H1 (cell line): ENCODE measurements at regions not wholly inside any gene's neighbourhood (a gene's known extent, or its start where the extent isn't known, plus 50 kb on each side); places are given as distances from the start of the nearest gene placed in this dataset.

Experiments used
- CTCF ChIA-PET: fragments of 300-600 bp; sonication (Branson Sonifier 250); formaldehyde crosslinking; loops from one replicate; lab custom pipeline; 2021; ENCODE audit not compliant: partially characterized antibody; lab: Charles Lee
- POLR2A ChIA-PET: fragments of 300-600 bp; sonication (Branson Sonifier 250); formaldehyde crosslinking; loops from one replicate; lab custom pipeline; 2021; ENCODE audit warnings: inconsistent platforms; ENCODE audit not compliant: partially characterized antibody; lab: Charles Lee
- DNase-seq, 2 experiments: peaks; one replicate each; pipeline versions ENCODE4 v3.0.0 to v3.0.0-alpha.2; 2010 to 2022; ENCODE audit warnings: low spot score in 2 of 2, low read depth in 1 of 2, mixed read lengths in 1 of 2
- FAIRE-seq: peaks from 2 replicates; lab custom pipeline; 2011; peaks lifted over from hg19 to GRCh38; lab: Jason Lieb, UNC
- H2AFZ ChIP-seq: 2 replicates; pipeline ENCODE4 v1.8.1; 2012; ENCODE audit warnings: low read length, inconsistent platforms
- H2AK5ac ChIP-seq: 2 replicates; pipeline ENCODE4 v1.6.1; 2013; ENCODE audit warnings: low read depth, low read length
- H2BK120ac ChIP-seq: replicated peaks from 2 replicates; pipeline ENCODE3; 2013; ENCODE audit warnings: low read depth, low read length, inconsistent platforms
- H2BK12ac ChIP-seq: 2 replicates; pipeline ENCODE4 v1.6.1; 2013; ENCODE audit warnings: low read depth, low read length
- H2BK15ac ChIP-seq: 2 replicates; pipeline ENCODE4 v1.6.1; 2013; ENCODE audit warnings: low read length
- H2BK20ac ChIP-seq: 2 replicates; pipeline ENCODE4 v1.6.1; 2013; ENCODE audit warnings: low read length
- H2BK5ac ChIP-seq: 2 replicates; pipeline ENCODE4 v1.6.1; 2013; ENCODE audit warnings: low read depth, low read length
- H3K14ac ChIP-seq: 2 replicates; pipeline ENCODE4 v1.6.1; 2013; ENCODE audit warnings: inconsistent platforms; ENCODE audit not compliant: insufficient read length
- H3K18ac ChIP-seq: 2 replicates; pipeline ENCODE4 v1.6.1; 2013; ENCODE audit warnings: low read length; ENCODE audit errors: extremely low read depth
- H3K23ac ChIP-seq: 2 replicates; pipeline ENCODE4 v1.6.1; 2013; ENCODE audit warnings: inconsistent platforms; ENCODE audit not compliant: insufficient read length
- H3K23me2 ChIP-seq: 2 replicates; pipeline ENCODE4 v1.6.1; 2013; ENCODE audit warnings: low read depth, low read length
- H3K27ac ChIP-seq: 2 replicates; pipeline ENCODE4 v1.6.1; 2011; ENCODE audit warnings: low read depth, low read length, inconsistent platforms
- H3K27me3 ChIP-seq, 4 experiments: replicated peaks in 1 of 4; 1 replicate in 1 of 4; 2 replicates in 3 of 4; pipeline versions ENCODE4 v1.6.1 to v1.8.1; 2011 to 2013; ENCODE audit warnings: low read length in 3 of 4, mild to moderate bottlenecking in 3 of 4, inconsistent platforms in 2 of 4, mixed read lengths in 2 of 4, moderate library complexity in 1 of 4; ENCODE audit not compliant: control insufficient read depth in 3 of 4, insufficient read depth in 3 of 4; ENCODE audit errors: extremely low read depth in 1 of 4
- H3K36me3 ChIP-seq, 4 experiments: 2 replicates each; pipeline versions ENCODE4 v1.6.1 to v1.8.1; 2011 to 2013; ENCODE audit warnings: mild to moderate bottlenecking in 4 of 4, low read length in 3 of 4, moderate library complexity in 2 of 4, control low read depth in 1 of 4, inconsistent platforms in 1 of 4; ENCODE audit not compliant: insufficient read depth in 4 of 4, control insufficient read depth in 2 of 4
- H3K4ac ChIP-seq: replicated peaks from 2 replicates; pipeline ENCODE3; 2013; ENCODE audit warnings: low read length, low read depth, mixed read lengths, inconsistent platforms; ENCODE audit not compliant: insufficient read length
- H3K4me1 ChIP-seq, 4 experiments: replicated peaks in 1 of 4; 1 replicate in 1 of 4; 2 replicates in 3 of 4; pipeline versions ENCODE4 v1.6.1 to v1.8.1; 2011 to 2013; ENCODE audit warnings: low read length in 3 of 4, inconsistent platforms in 2 of 4, mixed read lengths in 1 of 4; ENCODE audit not compliant: insufficient read depth in 4 of 4, control insufficient read depth in 3 of 4
- H3K4me2 ChIP-seq, 2 experiments: 2 replicates each; pipeline versions ENCODE4 v1.6.1 to v1.8.1; 2011 to 2013; ENCODE audit warnings: low read depth in 2 of 2, low read length in 2 of 2, control low read depth in 1 of 2, inconsistent platforms in 1 of 2, mild to moderate bottlenecking in 1 of 2; ENCODE audit not compliant: insufficient read depth in 1 of 2
- H3K4me3 ChIP-seq, 4 experiments: fragments of 200-600, 300-600 bp in 1 of 4; sonication (generic), shearing (Covaris generic), sonication (Bioruptor Twin) in 1 of 4; 2 replicates each; pipeline versions ENCODE4 v1.5.1 to v1.8.1; 2011 to 2016; ENCODE audit warnings: low read length in 4 of 4, low read depth in 3 of 4, control low read depth in 2 of 4, inconsistent platforms in 2 of 4, mild to moderate bottlenecking in 2 of 4, mixed read lengths in 1 of 4, moderate library complexity in 1 of 4; ENCODE audit not compliant: insufficient read depth in 2 of 4; ENCODE audit errors: extremely low read depth in 1 of 4
- H3K56ac ChIP-seq: replicated peaks from 2 replicates; pipeline ENCODE3; 2013; ENCODE audit warnings: low read depth, mild to moderate bottlenecking, mixed read lengths, low read length, inconsistent platforms; ENCODE audit not compliant: insufficient read length
- H3K79me1 ChIP-seq: 2 replicates; pipeline ENCODE4 v1.6.1; 2013; ENCODE audit warnings: low read depth, low read length, control low read depth
- H3K79me2 ChIP-seq, 2 experiments: 2 replicates each; pipeline versions ENCODE4 v1.6.1 to v1.8.1; 2012 to 2013; ENCODE audit warnings: low read length in 2 of 2, mild to moderate bottlenecking in 2 of 2, inconsistent platforms in 1 of 2; ENCODE audit not compliant: insufficient read depth in 2 of 2, control insufficient read depth in 1 of 2
- H3K9ac ChIP-seq, 4 experiments: replicated peaks in 1 of 4; 1 replicate in 1 of 4; 2 replicates in 3 of 4; pipeline versions ENCODE4 v1.6.1 to v1.8.1; 2011 to 2013; ENCODE audit warnings: low read depth in 3 of 4, low read length in 3 of 4, control low read depth in 2 of 4, mild to moderate bottlenecking in 2 of 4, moderate library complexity in 2 of 4, inconsistent platforms in 1 of 4; ENCODE audit errors: extremely low read depth in 1 of 4
- H3K9me3 ChIP-seq, 2 experiments: 2 replicates each; pipeline versions ENCODE4 v1.6.1 to v1.8.1; 2012 to 2013; ENCODE audit warnings: mild to moderate bottlenecking in 2 of 2, moderate library complexity in 2 of 2, control low read depth in 1 of 2, inconsistent platforms in 1 of 2, low read depth in 1 of 2, low read length in 1 of 2, mixed read lengths in 1 of 2; ENCODE audit not compliant: insufficient read depth in 2 of 2
- H4K20me1 ChIP-seq, 2 experiments: replicated peaks in 1 of 2; 2 replicates each; pipeline versions ENCODE3 to v1.8.1; 2011 to 2013; ENCODE audit warnings: inconsistent platforms in 2 of 2, low read length in 2 of 2, mild to moderate bottlenecking in 1 of 2; ENCODE audit not compliant: insufficient read depth in 2 of 2, control insufficient read depth in 1 of 2
- H4K5ac ChIP-seq: 2 replicates; pipeline ENCODE4 v1.6.1; 2013; ENCODE audit warnings: low read length, low read depth, mixed read lengths, inconsistent platforms; ENCODE audit not compliant: insufficient read length
- H4K8ac ChIP-seq: 2 replicates; pipeline ENCODE4 v1.8.0; 2013; ENCODE audit warnings: mild to moderate bottlenecking, moderate library complexity, low read length, inconsistent platforms; ENCODE audit not compliant: insufficient read depth; ENCODE audit errors: extremely low read depth
- H4K91ac ChIP-seq: replicated peaks from 2 replicates; pipeline ENCODE3; 2013; ENCODE audit warnings: low read length, mixed read lengths, inconsistent platforms; ENCODE audit not compliant: insufficient read length
- BACH1 ChIP-seq: IDR thresholded peaks from 2 replicates; pipeline ENCODE4 v1.6.1; 2012; ENCODE audit warnings: low read length, improper control_type of control experiment
- BCL11A ChIP-seq, 2 experiments: IDR thresholded peaks; one replicate each; pipeline ENCODE4 v1.6.1; 2011; ENCODE audit warnings: low read depth in 2 of 2, low read length in 2 of 2, mild to moderate bottlenecking in 2 of 2
- CBX8 ChIP-seq: fragments of 300-800, 300-1000 bp; sonication (generic); IDR thresholded peaks from 2 replicates; pipeline ENCODE4 v1.7.1; 2016; ENCODE audit warnings: low read depth, low read length, borderline replicate concordance
- CEBPB ChIP-seq: IDR thresholded peaks from 2 replicates; pipeline ENCODE4 v1.6.1; 2012; ENCODE audit warnings: low read depth, low read length
- CREB1 ChIP-seq: IDR thresholded peaks from 2 replicates; pipeline ENCODE4 v1.6.1; 2012; ENCODE audit warnings: inconsistent platforms
- GABPA ChIP-seq: IDR thresholded peaks from 2 replicates; pipeline ENCODE4 v1.6.1; 2011; ENCODE audit warnings: mild to moderate bottlenecking, low read length, moderate library complexity, borderline replicate concordance; ENCODE audit not compliant: insufficient read depth
- JUN ChIP-seq: IDR thresholded peaks from 2 replicates; pipeline ENCODE4 v1.6.1; 2011; ENCODE audit warnings: low read depth, mild to moderate bottlenecking, improper control_type of control experiment, low read length
- MAFK ChIP-seq: IDR thresholded peaks from 2 replicates; pipeline ENCODE4 v1.6.1; 2012; ENCODE audit warnings: low read depth, mild to moderate bottlenecking, improper control_type of control experiment, low read length
- NANOG ChIP-seq: IDR thresholded peaks from 2 replicates; pipeline ENCODE4 v1.6.1; 2011; ENCODE audit warnings: low read length, low read depth, mild to moderate bottlenecking, inconsistent platforms; ENCODE audit not compliant: insufficient read depth, poor library complexity, severe bottlenecking
- PHF8 ChIP-seq: fragments of 200-600 bp; sonication (generic); conservative IDR thresholded peaks from 2 replicates; pipeline ENCODE4 v1.7.1; 2012; ENCODE audit warnings: low read depth, mild to moderate bottlenecking, inconsistent platforms, low read length, moderate library complexity
- RBBP5 ChIP-seq: IDR thresholded peaks from 2 replicates; pipeline ENCODE4 v1.7.1; 2012; ENCODE audit warnings: low read depth, mild to moderate bottlenecking, inconsistent platforms, low read length, moderate library complexity, borderline replicate concordance
- RNF2 ChIP-seq: fragments of 200-900, 300-1000 bp; sonication (generic); IDR thresholded peaks from 2 replicates; pipeline ENCODE4 v1.7.1; 2016; ENCODE audit warnings: borderline replicate concordance, low read depth, mild to moderate bottlenecking, antibody characterized with exemption, low read length; ENCODE audit not compliant: poor library complexity, severe bottlenecking; ENCODE audit errors: missing control alignments
- SAP30 ChIP-seq: fragments of 300-600 bp; sonication (generic); IDR thresholded peaks from 2 replicates; pipeline ENCODE4 v1.7.1; 2012; ENCODE audit warnings: low read length, moderate library complexity, mild to moderate bottlenecking, inconsistent platforms; ENCODE audit not compliant: insufficient read depth, insufficient replicate concordance
- SP4 ChIP-seq: IDR thresholded peaks from 2 replicates; pipeline ENCODE4 v1.6.1; 2012; ENCODE audit warnings: low read length, inconsistent platforms
- SRF ChIP-seq: IDR thresholded peaks from 2 replicates; pipeline ENCODE4 v1.6.1; 2011; ENCODE audit warnings: mild to moderate bottlenecking, low read depth, low read length, moderate library complexity
- TBP ChIP-seq: IDR thresholded peaks from 2 replicates; pipeline ENCODE4 v1.6.1; 2011; ENCODE audit warnings: low read depth, low read length, improper control_type of control experiment
- WGBS, 2 experiments: shearing (Covaris generic) in 1 of 2; methylation state at CpG; one replicate each; pipeline versions ENCODE4 v1.1.6 to v1.1.7; 2013 to 2015; ENCODE audit warnings: low lambda C conversion rate in 2 of 2, mixed read lengths in 2 of 2, inconsistent platforms in 1 of 2, low coverage in 1 of 2, missing lambda C conversion rate in 1 of 2; ENCODE audit not compliant: insufficient replicate concordance in 2 of 2, insufficient coverage in 1 of 2, insufficient read length in 1 of 2; ENCODE audit errors: extremely low coverage in 1 of 2, missing lambda C conversion rate in 1 of 2; 5-methylcytosine and 5-hydroxymethylcytosine counted together

DNA sequence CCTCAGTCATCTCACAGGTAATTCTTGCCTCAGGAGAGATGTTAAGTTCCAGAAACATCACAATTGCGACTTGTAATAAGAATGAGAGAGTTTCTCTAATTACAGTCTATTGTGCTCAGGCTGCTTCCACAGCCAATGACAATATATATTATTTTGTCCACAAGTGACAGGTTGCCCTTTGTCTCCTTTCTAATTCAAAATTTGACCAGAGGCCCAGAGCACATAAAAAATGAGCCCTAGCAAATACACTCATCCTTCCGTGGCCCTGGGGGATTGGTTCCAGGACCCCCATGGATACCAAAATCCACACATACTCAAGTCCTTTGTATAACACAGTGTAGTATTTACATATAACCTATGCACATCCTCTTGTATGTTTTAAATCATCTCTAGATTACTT lies 88.1 kb upstream of the TMEM170B start:
- Histone ChIP-seq H4K5ac (no peak overlapping the region), H3K18ac (no peak overlapping the region), H3K23me2 (no peaks in the 10 kb centered on the region), H3K36me3 (no peaks in the 10 kb centered on the region), H3K79me1 (no peaks in the 10 kb centered on the region), H2BK15ac (no peak overlapping the region), H3K23ac (no peak overlapping the region), H2AK5ac (no peak overlapping the region), H4K20me1 (no peaks in the 10 kb centered on the region), H4K91ac (no peak overlapping the region), H3K14ac (no peak overlapping the region), H3K9me3 (no peaks in the 10 kb centered on the region; a peak in 1 of 4 replicates), H3K4me1 (0 out of 7 replicates have a peak, but pooled peaks cover 0 to 3% (median 0%) of the 10 kb centered on the region in 4 experiments), H4K8ac (no peak overlapping the region), H2BK5ac (no peak overlapping the region), H3K4ac (no peak overlapping the region), H2AFZ (no peak overlapping the region), H3K4me3 (no peak overlapping the region), H3K79me2 (no peaks in the 10 kb centered on the region), H3K27me3 (no peaks in the 10 kb centered on the region), H3K4me2 (no peak overlapping the region), H3K56ac (no peak overlapping the region), H3K9ac (no peak overlapping the region), H3K27ac (no peak overlapping the region), H2BK20ac (no peak overlapping the region), H2BK12ac (no peak overlapping the region), H2BK120ac (no peak overlapping the region)
- ChIA-PET CTCF (no interaction called here), POLR2A (no interaction called here)
- FAIRE-seq (no peak), DNase-seq (no peak)
- WGBS, 2 experiments = 83% methylated on average over 2 of the region's 2 CpGs; no CpG with 5 or more reads in 1 of the 2 experiments
- TF ChIP-seq MAFK (no peak), RBBP5 (no peak), PHF8 (no peak), CBX8 (no peak), TBP (no peak), CREB1 (no peak), BACH1 (no peak), CEBPB (no peak), JUN (no peak), SRF (no peak), BCL11A (IDR thresholded peaks at IDR 0.05; ENCODE audit: low read depth in 2 of 2, low read length in 2 of 2) (no peak), NANOG (no peak), GABPA (no peak), SAP30 (no peak), RNF2 (no peak), SP4 (no peak)
